ENCODE measurements at regions not wholly inside any gene's neighbourhood (a gene's known extent, or its start where the extent isn't known, plus 50 kb on each side); places are given as distances from the start of the nearest gene placed in this dataset.
A peak's percentile ranks its signal among the peaks of the same experiment; 100 is the strongest.
"Not testable (repeated sequence)": the region's sequence is repeated elsewhere in the genome, so short reads cannot be mapped to it uniquely, and the experiment has no call there.

GRCh38 chr10:123259791-123260190 lies 105.6 kb downstream of the BUB3 start:
- DNase-seq = no peak
- Histone ChIP-seq H3K9me3 (no peaks in the 10 kb centered on the region), H3K4me3 (no peak overlapping the region), H3K36me3 (no peaks in the 10 kb centered on the region), H3K27me3 (no peaks in the 10 kb centered on the region)

GRCh38 chr10:123262456-123262855 lies 108.3 kb downstream of the BUB3 start:
- H3K36me3 ChIP-seq = no peaks in the 10 kb centered on the region
- H3K4me3 ChIP-seq = no peak overlapping the region
- no peak for DNase-seq
- H3K9me3 ChIP-seq = peaks cover under 1% of the 10 kb centered on the region; the same call in 1 of the 2 replicates
- no peaks in the 10 kb centered on the region for H3K27me3 ChIP-seq

GRCh38 chr10:123266971-123267370 lies 112.8 kb downstream of the BUB3 start:
- peaks cover 8% of the 10 kb centered on the region for H3K9me3 ChIP-seq
- no peaks in the 10 kb centered on the region for H3K27me3 ChIP-seq
- H3K4me3 ChIP-seq = no peak overlapping the region
- H3K36me3 ChIP-seq = no peaks in the 10 kb centered on the region
- DNase-seq = peak; percentile 16

- no peaks in the 10 kb centered on the region for H3K27me3 ChIP-seq
- no peak for DNase-seq
- no peak overlapping the region for H3K4me3 ChIP-seq
- peaks cover 8% of the 10 kb centered on the region for H3K9me3 ChIP-seq
- H3K36me3 ChIP-seq = no peaks in the 10 kb centered on the region
These were observed 114.9 kb downstream of the BUB3 start for GRCh38 chr10:123269017-123269552.

GRCh38 chr10:123269675-123270074 lies 115.5 kb downstream of the BUB3 start:
- Histone ChIP-seq H3K4me3 (no peak overlapping the region), H3K36me3 (no peaks in the 10 kb centered on the region), H3K9me3 (peaks cover 8% of the 10 kb centered on the region), H3K27me3 (no peaks in the 10 kb centered on the region)
- no peak for DNase-seq

- DNase-seq = peak; percentile 19
- H3K27me3 ChIP-seq = no peaks in the 10 kb centered on the region
- H3K4me3 ChIP-seq = no peak overlapping the region
- H3K9me3 ChIP-seq = peaks cover 8% of the 10 kb centered on the region
- H3K36me3 ChIP-seq = no peaks in the 10 kb centered on the region
These were observed 116.0 kb downstream of the BUB3 start for GRCh38 chr10:123270221-123270620.

GRCh38 chr10:123270806-123271205 lies 116.6 kb downstream of the BUB3 start:
- Histone ChIP-seq H3K27me3 (no peaks in the 10 kb centered on the region), H3K4me3 (no peak overlapping the region), H3K36me3 (no peaks in the 10 kb centered on the region), H3K9me3 (peaks cover 8% of the 10 kb centered on the region)
- no peak for DNase-seq

GRCh38 chr10:123272171-123272570 lies 118.0 kb downstream of the BUB3 start:
- DNase-seq = no peak

GRCh38 chr10:123274306-123275135 lies 120.3 kb downstream of the BUB3 start:
- Histone ChIP-seq H3K36me3 (no peaks in the 10 kb centered on the region), H3K9me3 (no peaks in the 10 kb centered on the region), H3K27me3 (no peaks in the 10 kb centered on the region), H3K4me3 (no peak overlapping the region)
- DNase-seq = no peak

More at GRCh38 chr10:123272171-123272570, 118.0 kb downstream of the BUB3 start:
- H3K9me3 ChIP-seq = peaks cover 8% of the 10 kb centered on the region
- no peaks in the 10 kb centered on the region for H3K36me3 ChIP-seq
- H3K27me3 ChIP-seq = no peaks in the 10 kb centered on the region
- no peak overlapping the region for H3K4me3 ChIP-seq

- no peaks in the 10 kb centered on the region for H3K9me3 ChIP-seq
- H3K36me3 ChIP-seq = no peaks in the 10 kb centered on the region
- H3K27me3 ChIP-seq = no peaks in the 10 kb centered on the region
- no peak for DNase-seq
- H3K4me3 ChIP-seq = no peak overlapping the region
These were observed 120.9 kb downstream of the BUB3 start for GRCh38 chr10:123275136-123275564.

GRCh38 chr10:123278445-123278844 lies 124.2 kb downstream of the BUB3 start:
- Histone ChIP-seq H3K4me3 (no peak overlapping the region), H3K9me3 (no peaks in the 10 kb centered on the region), H3K36me3 (no peaks in the 10 kb centered on the region), H3K27me3 (no peaks in the 10 kb centered on the region)
- no peak for DNase-seq

- not testable (repeated sequence) for H3K4me3 ChIP-seq, H3K36me3 ChIP-seq, H3K27me3 ChIP-seq, DNase-seq, H3K9me3 ChIP-seq
These were observed 129.2 kb downstream of the BUB3 start for GRCh38 chr10:123283371-123283770.

GRCh38 chr10:123284022-123284421 lies 129.8 kb downstream of the BUB3 start:
- Histone ChIP-seq H3K27me3 (no peaks in the 10 kb centered on the region), H3K4me3 (no peak overlapping the region), H3K36me3 (no peaks in the 10 kb centered on the region), H3K9me3 (no peaks in the 10 kb centered on the region)
- DNase-seq = no peak

GRCh38 chr10:123287594-123288247 lies 133.5 kb downstream of the BUB3 start:
- Histone ChIP-seq H3K4me3 (no peak overlapping the region), H3K36me3 (no peaks in the 10 kb centered on the region), H3K27me3 (no peaks in the 10 kb centered on the region), H3K9me3 (no peaks in the 10 kb centered on the region)
- DNase-seq = peak; percentile 17

GRCh38 chr10:123289432-123289831 lies 135.2 kb downstream of the BUB3 start:
- Histone ChIP-seq H3K36me3 (no peaks in the 10 kb centered on the region), H3K27me3 (no peaks in the 10 kb centered on the region), H3K4me3 (no peak overlapping the region), H3K9me3 (no peaks in the 10 kb centered on the region)
- DNase-seq = no peak

- H3K9me3 ChIP-seq = no peaks in the 10 kb centered on the region
- no peak for DNase-seq
- no peaks in the 10 kb centered on the region for H3K36me3 ChIP-seq
- no peaks in the 10 kb centered on the region for H3K27me3 ChIP-seq
- no peak overlapping the region for H3K4me3 ChIP-seq
These were observed 139.9 kb downstream of the BUB3 start for GRCh38 chr10:123294109-123294508.

- Histone ChIP-seq H3K36me3 (no peaks in the 10 kb centered on the region), H3K9me3 (no peaks in the 10 kb centered on the region), H3K4me3 (no peak overlapping the region), H3K27me3 (no peaks in the 10 kb centered on the region)
- no peak for DNase-seq
These were observed 140.7 kb downstream of the BUB3 start for GRCh38 chr10:123294886-123295285.

- DNase-seq = no peak
- Histone ChIP-seq H3K27me3 (no peaks in the 10 kb centered on the region), H3K4me3 (no peak overlapping the region), H3K36me3 (no peaks in the 10 kb centered on the region), H3K9me3 (no peaks in the 10 kb centered on the region)
These were observed 141.4 kb downstream of the BUB3 start for GRCh38 chr10:123295644-123296043.

All from MG63 (cell line).